ENCODE measurements at regions not wholly inside any gene's neighbourhood (a gene's known extent, or its start where the extent isn't known, plus 50 kb on each side); places are given as distances from the start of the nearest gene placed in this dataset.

GRCh38 chr16:26511463-26511862 is 555.3 kb upstream of the C16orf82 start:
- TF ChIP-seq ZNF274 (IDR thresholded peaks at IDR 0.05; ENCODE audit: low read depth, low read length) (no peak), YY1 (IDR thresholded peaks at IDR 0.05; ENCODE audit: insufficient read depth, insufficient read length) (no peak), SUZ12 (IDR thresholded peaks at IDR 0.05; ENCODE audit: extremely low read depth, insufficient read depth, insufficient read length) (no peak)

Data from NT2/D1 (cell line).